ENCODE measurements at regions not wholly inside any gene's neighbourhood (a gene's known extent, or its start where the extent isn't known, plus 50 kb on each side); places are given as distances from the start of the nearest gene placed in this dataset.

DNA sequence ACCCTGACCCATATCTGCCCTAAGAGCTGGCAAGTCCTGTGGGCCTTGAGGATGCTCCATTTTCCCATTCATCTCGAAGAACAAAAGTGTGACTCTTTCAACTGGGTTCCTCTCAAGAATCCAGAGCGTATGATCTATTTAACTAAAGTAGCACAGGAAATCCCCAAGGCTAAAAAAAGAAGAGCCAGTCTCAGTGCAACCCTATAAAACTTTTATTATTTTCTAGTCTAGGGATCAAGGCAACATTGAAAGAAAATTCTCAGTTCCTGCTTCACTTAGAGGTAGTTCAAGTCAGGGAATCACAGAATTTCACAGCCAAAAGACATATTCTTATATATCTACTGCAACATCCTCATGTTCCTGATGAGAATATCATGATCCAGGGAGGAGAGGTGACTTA lies 51.6 kb upstream of the GRM7 start:
- TF ChIP-seq, protein P1, sequence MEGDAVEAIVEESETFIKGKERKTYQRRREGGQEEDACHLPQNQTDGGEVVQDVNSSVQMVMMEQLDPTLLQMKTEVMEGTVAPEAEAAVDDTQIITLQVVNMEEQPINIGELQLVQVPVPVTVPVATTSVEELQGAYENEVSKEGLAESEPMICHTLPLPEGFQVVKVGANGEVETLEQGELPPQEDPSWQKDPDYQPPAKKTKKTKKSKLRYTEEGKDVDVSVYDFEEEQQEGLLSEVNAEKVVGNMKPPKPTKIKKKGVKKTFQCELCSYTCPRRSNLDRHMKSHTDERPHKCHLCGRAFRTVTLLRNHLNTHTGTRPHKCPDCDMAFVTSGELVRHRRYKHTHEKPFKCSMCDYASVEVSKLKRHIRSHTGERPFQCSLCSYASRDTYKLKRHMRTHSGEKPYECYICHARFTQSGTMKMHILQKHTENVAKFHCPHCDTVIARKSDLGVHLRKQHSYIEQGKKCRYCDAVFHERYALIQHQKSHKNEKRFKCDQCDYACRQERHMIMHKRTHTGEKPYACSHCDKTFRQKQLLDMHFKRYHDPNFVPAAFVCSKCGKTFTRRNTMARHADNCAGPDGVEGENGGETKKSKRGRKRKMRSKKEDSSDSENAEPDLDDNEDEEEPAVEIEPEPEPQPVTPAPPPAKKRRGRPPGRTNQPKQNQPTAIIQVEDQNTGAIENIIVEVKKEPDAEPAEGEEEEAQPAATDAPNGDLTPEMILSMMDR (IDR thresholded peaks at IDR 0.05) = no peak
- intact Hi-C loops (cut with DNase I) = no loop called here
- Histone ChIP-seq H3K36me3 (no peaks in the 10 kb centered on the region), H3K27ac (no peak overlapping the region), H3K27me3 (ENCODE audit: low read depth) (no peaks in the 10 kb centered on the region), H3K4me3 (no peak overlapping the region), H3K9me3 (no peaks in the 10 kb centered on the region), H3K4me1 (no peaks in the 10 kb centered on the region)
- ATAC-seq (no peak), DNase-seq (no peak)
